WTC11 (cell line): ENCODE measurements at regions not wholly inside any gene's neighbourhood (a gene's known extent, or its start where the extent isn't known, plus 50 kb on each side); places are given as distances from the start of the nearest gene placed in this dataset.

Source experiments
- JUN ChIP-seq: sonication (generic); formaldehyde crosslinking; IDR thresholded peaks from 2 replicates; pipeline ENCODE4 v1.8.0; 2023; ENCODE audit warnings: mild to moderate bottlenecking, missing genetic modification reagents
- TF ChIP-seq, protein P1 (sequence below): fragments of 200-600 bp; IDR thresholded peaks from 2 replicates; pipeline ENCODE4 v1.8.0; 2022; ENCODE audit warnings: antibody characterized with exemption
- TF ChIP-seq, protein P2 (sequence below): fragments of 250-450 bp; sonication (Bioruptor Pico); conservative IDR thresholded peaks from 2 replicates; pipeline ENCODE4 v1.9.0; 2021; ENCODE audit warnings: mild to moderate bottlenecking

DNA sequence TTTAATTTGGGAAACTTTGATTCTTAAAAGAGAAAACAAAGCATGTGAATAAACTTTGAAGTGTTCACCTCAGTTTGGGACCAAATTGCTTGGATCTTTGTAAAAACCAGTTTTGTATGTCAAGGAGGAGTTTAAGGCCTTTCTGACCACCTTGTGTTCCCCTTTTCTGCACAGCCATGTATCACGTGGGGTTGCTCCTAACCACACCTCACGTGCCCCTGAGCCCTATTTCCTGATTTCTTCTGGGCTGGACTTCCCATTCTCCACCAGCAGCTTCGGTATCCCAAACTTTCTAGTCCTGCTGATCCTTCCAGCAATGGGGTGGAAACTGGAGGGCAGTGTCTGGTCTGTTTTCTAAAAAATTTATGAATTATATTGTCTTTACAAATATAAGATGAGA, 76.4 kb upstream of the STT3B start:
- TF ChIP-seq, protein P1, sequence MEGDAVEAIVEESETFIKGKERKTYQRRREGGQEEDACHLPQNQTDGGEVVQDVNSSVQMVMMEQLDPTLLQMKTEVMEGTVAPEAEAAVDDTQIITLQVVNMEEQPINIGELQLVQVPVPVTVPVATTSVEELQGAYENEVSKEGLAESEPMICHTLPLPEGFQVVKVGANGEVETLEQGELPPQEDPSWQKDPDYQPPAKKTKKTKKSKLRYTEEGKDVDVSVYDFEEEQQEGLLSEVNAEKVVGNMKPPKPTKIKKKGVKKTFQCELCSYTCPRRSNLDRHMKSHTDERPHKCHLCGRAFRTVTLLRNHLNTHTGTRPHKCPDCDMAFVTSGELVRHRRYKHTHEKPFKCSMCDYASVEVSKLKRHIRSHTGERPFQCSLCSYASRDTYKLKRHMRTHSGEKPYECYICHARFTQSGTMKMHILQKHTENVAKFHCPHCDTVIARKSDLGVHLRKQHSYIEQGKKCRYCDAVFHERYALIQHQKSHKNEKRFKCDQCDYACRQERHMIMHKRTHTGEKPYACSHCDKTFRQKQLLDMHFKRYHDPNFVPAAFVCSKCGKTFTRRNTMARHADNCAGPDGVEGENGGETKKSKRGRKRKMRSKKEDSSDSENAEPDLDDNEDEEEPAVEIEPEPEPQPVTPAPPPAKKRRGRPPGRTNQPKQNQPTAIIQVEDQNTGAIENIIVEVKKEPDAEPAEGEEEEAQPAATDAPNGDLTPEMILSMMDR = no peak
- TF ChIP-seq, protein P2, sequence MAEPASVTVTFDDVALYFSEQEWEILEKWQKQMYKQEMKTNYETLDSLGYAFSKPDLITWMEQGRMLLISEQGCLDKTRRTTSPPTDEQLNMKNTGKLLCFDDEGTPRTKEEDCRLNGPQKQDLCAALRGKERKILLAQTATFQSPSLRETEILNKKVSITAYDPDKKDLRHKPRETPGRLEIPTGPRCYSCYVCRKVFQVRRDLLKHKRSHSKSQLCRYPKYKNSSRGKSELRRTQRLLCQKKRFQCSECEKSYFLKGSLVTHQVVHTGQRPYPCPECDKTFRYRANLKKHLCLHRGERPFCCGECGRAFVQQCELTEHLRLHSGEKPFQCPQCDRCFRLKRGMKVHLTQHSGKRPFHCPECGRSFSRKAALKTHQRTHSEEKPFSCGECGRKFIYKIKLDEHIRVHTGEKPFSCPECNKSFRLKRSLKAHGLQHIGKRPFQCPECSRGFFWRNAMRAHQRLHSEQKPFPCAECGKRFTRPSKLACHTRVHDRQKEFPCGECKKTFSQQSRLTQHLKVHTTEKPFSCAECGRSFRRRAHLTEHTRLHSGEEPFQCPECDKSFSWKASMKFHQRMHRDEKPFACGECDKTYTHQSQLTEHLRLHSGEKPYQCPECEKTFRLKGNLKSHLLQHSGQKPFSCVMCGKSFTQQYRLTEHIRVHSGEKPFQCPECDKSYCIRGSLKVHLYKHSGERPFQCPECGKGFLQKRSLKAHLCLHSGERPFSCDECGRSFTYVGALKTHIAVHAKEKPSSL (CRISPR knock-in tag) = no peak
- TF ChIP-seq JUN (CRISPR knock-in tag) = no peak
